Activated naive CD4-positive, alpha-beta T cell (primary cell): ENCODE measurements at regions not wholly inside any gene's neighbourhood (a gene's known extent, or its start where the extent isn't known, plus 50 kb on each side); places are given as distances from the start of the nearest gene placed in this dataset.
"Not testable (repeated sequence)": the region's sequence is repeated elsewhere in the genome, so short reads cannot be mapped to it uniquely, and the experiment has no call there.

Source experiments
- DNase-seq, 4 experiments: peaks; one replicate each; lab custom pipeline; 2025; lab: John Stamatoyannopoulos, UW

DNA sequence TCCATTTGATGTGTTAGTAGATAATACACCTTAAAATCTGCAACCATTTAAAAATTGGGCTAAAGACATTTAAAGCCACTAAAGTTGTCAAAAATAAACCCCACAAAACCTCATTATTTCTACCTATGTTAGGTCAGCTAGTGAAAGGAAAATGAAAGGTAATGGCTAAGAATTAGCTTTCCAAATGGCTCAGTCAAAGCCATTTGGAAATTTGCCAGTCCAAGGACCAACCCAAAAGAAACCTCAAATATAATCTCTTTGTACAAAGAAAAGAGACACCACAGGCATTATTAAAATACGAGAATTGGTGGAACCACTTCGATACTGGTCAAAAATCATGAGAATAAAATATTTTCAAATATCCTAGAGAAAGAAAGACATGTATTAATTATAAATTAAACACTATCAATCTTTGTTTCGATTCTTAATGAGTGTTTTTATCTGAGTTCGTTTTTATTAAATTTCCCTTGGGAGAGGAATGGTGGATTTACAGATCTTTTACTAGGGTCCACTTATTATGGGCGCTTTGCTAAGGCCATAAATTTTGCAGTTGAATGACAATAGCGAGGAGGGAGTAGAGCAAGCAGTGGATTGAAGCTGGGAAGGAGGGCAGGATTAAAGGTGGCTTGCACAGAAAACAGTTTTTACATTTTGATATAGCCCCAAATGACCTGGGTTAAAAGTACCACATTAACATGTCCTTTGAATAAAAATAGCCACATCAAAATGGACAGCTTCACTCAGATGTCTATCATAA, 116.8 kb upstream of the SHB start:
- no peak for DNase-seq

DNA sequence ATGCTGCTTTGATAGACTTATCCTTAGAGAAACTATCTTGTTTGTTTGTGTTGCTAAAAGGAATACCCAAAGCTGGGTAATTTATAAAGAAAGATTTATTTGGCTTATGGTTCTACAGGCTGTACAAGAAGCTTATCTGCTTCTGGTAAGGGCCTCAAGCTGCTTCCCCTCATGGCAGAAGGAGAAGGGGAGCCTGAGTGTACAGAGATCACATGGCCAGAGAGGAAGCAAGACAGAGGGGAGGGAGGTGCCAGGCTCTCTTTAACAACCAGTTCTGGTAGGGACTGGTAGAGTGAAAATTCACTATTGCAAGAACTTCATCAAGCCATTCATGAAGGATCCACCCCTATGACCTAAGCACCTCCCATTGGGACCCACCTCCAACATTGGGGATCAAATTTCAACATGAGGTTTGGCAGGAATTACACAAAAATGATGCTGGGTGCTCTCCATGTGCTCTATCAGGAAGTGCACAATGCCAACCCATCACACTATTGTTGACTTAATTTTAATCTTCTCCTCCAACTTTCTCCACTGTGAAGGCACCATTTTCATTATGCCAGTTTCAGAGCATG, 115.1 kb upstream of the SHB start:
- DNase-seq, result no peak

DNA sequence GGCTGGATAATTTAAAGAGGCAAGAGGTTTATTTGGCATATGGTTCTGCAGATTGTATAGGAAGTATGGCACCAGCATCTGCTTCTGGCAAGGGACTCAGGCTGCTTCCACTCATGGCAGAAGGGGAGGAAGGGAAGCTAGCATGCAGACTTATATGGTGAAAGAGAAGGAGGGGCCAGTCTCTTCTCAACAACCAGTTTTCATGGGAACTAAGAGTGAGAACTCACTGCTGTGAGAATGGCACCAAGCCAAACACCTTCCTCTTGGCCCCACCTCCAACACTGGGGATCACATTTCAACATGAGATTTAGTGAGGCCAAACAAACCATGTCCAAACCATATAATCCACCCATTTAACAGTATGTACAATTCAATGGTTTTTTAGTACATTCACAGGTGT, 113.3 kb upstream of the SHB start:
- DNase-seq, result no peak

DNA sequence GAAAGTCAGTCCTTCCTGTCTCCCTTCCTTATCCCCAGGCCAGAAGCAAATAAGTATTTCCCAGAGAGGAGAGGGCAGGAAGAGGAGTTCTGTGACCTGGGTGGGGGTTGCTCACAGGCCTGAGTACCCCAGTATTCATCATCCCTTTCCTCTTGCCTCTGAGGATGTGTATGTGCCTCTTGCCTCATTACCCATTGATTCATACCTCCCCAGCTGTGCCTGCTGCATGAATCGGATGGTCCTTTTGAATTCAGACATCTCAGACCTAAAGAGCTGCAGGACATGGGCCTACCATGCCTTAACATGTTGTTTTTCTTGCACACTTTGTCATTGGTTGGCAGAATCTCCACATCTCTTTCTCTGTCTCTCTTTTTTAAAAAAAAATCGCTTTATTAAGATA, 112.8 kb upstream of the SHB start:
- DNase-seq, result no peak

DNA sequence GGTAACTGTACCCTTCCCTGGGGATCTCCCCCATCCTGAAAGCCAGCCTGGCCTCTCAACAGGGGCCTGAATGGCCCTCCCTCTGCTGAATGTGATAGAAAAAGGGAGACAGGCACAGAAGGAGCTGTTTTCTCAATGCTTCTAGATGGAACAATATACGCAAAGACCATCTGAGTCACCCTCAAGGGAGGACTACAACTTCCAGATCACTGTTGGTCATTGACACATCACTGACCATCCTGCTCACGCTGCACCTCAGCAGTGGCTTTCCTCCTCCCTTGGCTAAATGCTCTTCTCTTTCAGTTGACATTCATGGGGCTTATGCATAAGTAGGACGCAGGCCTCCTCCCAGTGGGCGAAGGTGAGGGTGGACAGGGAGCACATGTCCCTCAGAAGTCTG, 112.2 kb upstream of the SHB start:
- DNase-seq, result no peak

- no peak for DNase-seq
Measured at GRCh38 chr9:38180656-38181055, 111.6 kb upstream of the SHB start.

- no peak for DNase-seq
Measured at GRCh38 chr9:38179965-38180364, 110.9 kb upstream of the SHB start.

DNA sequence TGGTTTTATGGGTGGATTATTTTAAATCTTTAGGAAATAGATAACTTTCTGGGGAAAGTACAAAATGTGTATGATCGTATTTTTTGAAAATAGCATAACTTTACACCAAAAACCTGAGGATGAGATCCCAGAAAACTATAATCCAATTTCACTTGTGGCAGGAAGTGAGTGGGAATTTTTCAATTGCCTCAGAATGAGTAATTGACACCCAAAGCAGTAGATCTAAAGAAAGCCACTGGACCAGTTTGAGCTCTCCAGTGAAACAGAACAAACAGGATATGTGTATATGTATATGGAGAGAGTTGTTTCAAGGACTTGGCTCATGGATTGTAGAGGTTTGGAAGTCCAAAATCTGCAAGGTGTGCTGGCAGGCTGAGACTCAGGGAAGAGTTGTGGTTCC, 109.2 kb upstream of the SHB start:
- no peak for DNase-seq

DNA sequence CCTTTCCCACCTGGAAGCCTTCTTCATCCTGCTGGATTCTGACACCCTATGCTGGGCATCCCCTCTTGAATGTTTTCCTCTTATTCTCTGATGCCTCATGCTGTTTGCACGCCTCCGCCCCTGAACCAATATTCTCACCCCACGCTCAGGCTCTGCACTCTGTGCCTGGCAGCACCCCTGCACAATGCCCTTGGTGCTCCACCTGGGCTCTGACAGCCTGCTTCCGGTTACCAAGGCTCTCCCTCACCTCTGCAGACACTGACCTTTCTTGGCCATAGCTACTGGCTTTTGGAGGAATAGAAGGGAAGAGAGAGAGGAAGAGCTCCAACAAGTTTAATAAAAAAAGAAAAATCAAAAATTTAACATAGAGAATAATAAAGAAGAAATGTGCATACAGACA, 108.7 kb upstream of the SHB start:
- DNase-seq, result no peak

DNA sequence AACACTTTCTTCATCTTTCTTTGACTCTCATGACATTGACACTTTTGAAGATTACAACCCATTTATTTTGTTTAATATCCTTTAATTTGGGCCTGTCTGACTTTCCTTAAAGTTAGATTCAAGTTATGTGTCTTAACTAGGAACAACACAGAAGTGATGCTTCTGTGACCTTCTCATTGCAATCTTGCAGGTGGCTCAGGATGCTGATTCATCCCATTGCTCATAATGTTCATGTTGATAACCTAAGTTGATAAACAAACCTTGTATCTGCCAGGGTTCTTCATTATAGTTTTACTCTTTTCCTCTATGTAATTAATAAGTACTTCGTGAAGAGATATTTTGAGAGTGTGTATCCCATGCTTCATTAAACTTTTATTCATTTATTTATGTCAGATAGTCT, 107.2 kb upstream of the SHB start:
- DNase-seq, result no peak

- DNase-seq, result no peak
Measured at GRCh38 chr9:38175423-38175822, 106.4 kb upstream of the SHB start.

DNA sequence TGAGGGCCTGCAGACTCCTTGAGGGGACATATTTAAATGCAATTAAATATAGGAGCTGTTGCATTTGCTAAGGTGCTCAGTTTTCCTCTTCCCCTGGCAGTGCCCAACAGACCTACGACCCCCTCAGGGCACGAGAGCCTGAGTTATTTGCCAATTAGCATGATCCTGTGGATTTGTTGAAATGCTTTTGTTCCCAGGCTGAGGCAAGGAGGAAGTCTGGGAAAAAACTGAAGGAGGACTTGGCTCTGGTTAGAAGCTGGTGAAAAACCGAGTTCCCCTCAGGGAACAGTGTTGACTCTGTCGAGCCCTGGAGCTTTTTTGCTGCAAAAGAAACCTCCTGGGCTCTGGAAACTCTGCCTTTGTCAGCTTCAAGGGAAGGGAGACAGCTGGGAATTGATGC, 103.6 kb upstream of the SHB start:
- no peak for DNase-seq

GRCh38 chr9:38171926-38172325, 102.9 kb upstream of the SHB start:
- no peak for DNase-seq

- no peak for DNase-seq
Measured at GRCh38 chr9:38171538-38171884, 102.5 kb upstream of the SHB start.

- DNase-seq, result not testable (repeated sequence)
Measured at GRCh38 chr9:38170763-38171537, 101.9 kb upstream of the SHB start.

- not testable (repeated sequence) for DNase-seq
Measured at GRCh38 chr9:38170155-38170554, 101.1 kb upstream of the SHB start.

DNA sequence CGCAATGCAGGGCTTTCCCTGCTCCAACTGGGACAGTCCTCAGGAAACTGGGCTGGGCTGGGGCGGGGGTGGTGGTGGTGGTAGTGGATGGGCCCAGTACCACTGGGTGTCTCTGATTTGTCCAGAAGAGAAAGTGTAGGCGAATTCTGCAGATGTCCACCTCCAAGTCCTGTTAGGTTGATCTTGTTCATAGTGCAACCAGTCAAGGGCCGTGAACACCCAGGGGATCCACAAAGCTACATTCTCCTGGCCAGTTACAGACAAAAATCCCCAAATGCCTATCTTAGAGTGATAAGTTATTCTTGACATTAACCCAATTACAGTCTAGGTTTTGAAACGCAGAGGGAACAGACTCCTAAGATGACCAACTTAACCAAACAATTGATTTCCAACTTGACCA, 97.5 kb upstream of the SHB start:
- no peak for DNase-seq

GRCh38 chr9:38164659-38165221, 95.7 kb upstream of the SHB start:
- DNase-seq, result no peak

GRCh38 chr9:38163518-38163917, 94.5 kb upstream of the SHB start:
- DNase-seq, result no peak

- DNase-seq, result no peak
Measured at GRCh38 chr9:38162332-38163211, 93.5 kb upstream of the SHB start.

GRCh38 chr9:38160613-38161215, 91.7 kb upstream of the SHB start:
- DNase-seq, result peak; percentile 6 to 39 (median 30)

- DNase-seq, result no peak
Measured at GRCh38 chr9:38159599-38159998, 90.6 kb upstream of the SHB start.
